ENCODE measurements at regions not wholly inside any gene's neighbourhood (a gene's known extent, or its start where the extent isn't known, plus 50 kb on each side); places are given as distances from the start of the nearest gene placed in this dataset.

DNA sequence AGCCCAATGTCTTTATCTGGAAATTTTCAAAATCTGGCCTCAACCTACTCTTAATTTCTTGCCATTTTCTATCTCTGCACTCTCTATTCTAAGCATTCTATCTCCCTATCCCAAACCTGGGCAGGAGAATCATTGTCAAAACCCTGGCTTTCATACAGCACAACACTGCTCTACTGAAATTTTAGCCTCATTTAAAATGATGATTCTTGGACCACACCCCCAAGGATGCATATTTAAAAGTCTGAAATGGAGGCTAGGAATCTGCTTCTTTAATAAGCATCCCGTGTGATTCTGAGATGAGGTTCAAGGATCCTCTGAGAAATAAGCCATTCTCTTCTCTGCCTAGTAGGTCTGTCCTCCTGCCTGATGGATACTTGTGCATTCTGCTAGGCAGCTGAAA is 50.8 kb upstream of the EGR2 start:
- Histone ChIP-seq H2AK5ac (ENCODE audit: low read depth, low read length) (no peak overlapping the region), H3K79me1 (ENCODE audit: low read depth in 1 of 2, low read length in 2 of 2) (no peaks in the 10 kb centered on the region), H4K8ac (ENCODE audit: low read depth in 2 of 2, low read length in 2 of 2) (no peak overlapping the region), H3K9me1 (ENCODE audit: insufficient read depth, low read length) (no peaks in the 10 kb centered on the region), H3K18ac (ENCODE audit: low read depth, low read length) (no peak overlapping the region), H2BK120ac (ENCODE audit: low read depth, low read length) (no peak overlapping the region), H3K56ac (ENCODE audit: extremely low read depth, insufficient read depth, low read length) (no peak overlapping the region), H4K20me1 (ENCODE audit: insufficient read depth, low read length) (no peaks in the 10 kb centered on the region), H3K9me3 (ENCODE audit: control insufficient read depth, insufficient read depth, low read length) (no peaks in the 10 kb centered on the region), H2BK20ac (ENCODE audit: low read depth, low read length) (no peak overlapping the region), H3K9ac (ENCODE audit: low read depth, low read length) (no peak overlapping the region), H3K27ac (ENCODE audit: insufficient read depth, low read length) (no peak overlapping the region), H3K27me3 (ENCODE audit: control insufficient read depth, insufficient read depth, low read length) (peaks cover 6% of the 10 kb centered on the region), H3K4me1 (ENCODE audit: control insufficient read depth, insufficient read depth, low read length) (no peaks in the 10 kb centered on the region), H3K4ac (ENCODE audit: low read depth, low read length) (no peak overlapping the region), H3K4me3 (ENCODE audit: insufficient read depth, low read depth, low read length) (no peak overlapping the region), H2AK9ac (replicated peaks; ENCODE audit: low read depth, low read length, poor library complexity) (no peak overlapping the region), H3K4me2 (ENCODE audit: low read depth, low read length) (no peak overlapping the region), H2BK5ac (ENCODE audit: low read depth, low read length, poor library complexity, severe bottlenecking) (no peak overlapping the region), H2AFZ (replicated peaks; ENCODE audit: low read length, poor library complexity) (no peak overlapping the region), H3K23ac (ENCODE audit: low read depth, low read length) (no peak overlapping the region), H4K5ac (ENCODE audit: low read depth, low read length) (no peak overlapping the region), H2BK15ac (ENCODE audit: low read depth, low read length) (no peak overlapping the region), H3K14ac (replicated peaks; ENCODE audit: low read depth, low read length) (no peak overlapping the region), H4K91ac (ENCODE audit: insufficient read depth, low read depth, low read length) (no peak overlapping the region), H3K36me3 (ENCODE audit: control insufficient read depth, insufficient read depth, low read length) (no peaks in the 10 kb centered on the region)
- dilution Hi-C loops (cut with HindIII; ENCODE audit: low sequenced_read_pairs, unreplicated experiment): no loop called here
- intact Hi-C loops (cut with micrococcal nuclease): no loop called here
- ChIA-PET CTCF (no interaction called here), POLR2A (ENCODE audit: unreplicated experiment) (no interaction called here)
- ATAC-seq (ENCODE audit: low read depth) (no peak), DNase-seq (no peak)
- TF ChIP-seq POLR2A (IDR thresholded peaks at IDR 0.05; ENCODE audit: low read depth, low read length) (no peak), NFE2L2 (IDR thresholded peaks at IDR 0.05; ENCODE audit: low read depth, low read length) (no peak), BHLHE40 (IDR thresholded peaks at IDR 0.05; ENCODE audit: low read depth, low read length) (no peak), MAZ (IDR thresholded peaks at IDR 0.05; ENCODE audit: borderline replicate concordance, low read depth, low read length) (no peak), MAFK (IDR thresholded peaks at IDR 0.05; ENCODE audit: low read depth, low read length) (no peak), RCOR1 (IDR thresholded peaks at IDR 0.05; ENCODE audit: insufficient replicate concordance, low read length) (no peak), CEBPB (IDR thresholded peaks at IDR 0.05; ENCODE audit: low read depth, low read length) (no peak), FOS (IDR thresholded peaks at IDR 0.05; ENCODE audit: low read depth, low read length) (no peak), SMC3 (IDR thresholded peaks at IDR 0.05; ENCODE audit: low read depth, low read length) (no peak), MXI1 (IDR thresholded peaks at IDR 0.05; ENCODE audit: borderline replicate concordance, low read depth, low read length) (no peak), CHD1 (IDR thresholded peaks at IDR 0.05; ENCODE audit: low read depth, low read length) (no peak), RAD21 (IDR thresholded peaks at IDR 0.05; ENCODE audit: low read length) (no peak)
- TF ChIP-seq, protein P1, sequence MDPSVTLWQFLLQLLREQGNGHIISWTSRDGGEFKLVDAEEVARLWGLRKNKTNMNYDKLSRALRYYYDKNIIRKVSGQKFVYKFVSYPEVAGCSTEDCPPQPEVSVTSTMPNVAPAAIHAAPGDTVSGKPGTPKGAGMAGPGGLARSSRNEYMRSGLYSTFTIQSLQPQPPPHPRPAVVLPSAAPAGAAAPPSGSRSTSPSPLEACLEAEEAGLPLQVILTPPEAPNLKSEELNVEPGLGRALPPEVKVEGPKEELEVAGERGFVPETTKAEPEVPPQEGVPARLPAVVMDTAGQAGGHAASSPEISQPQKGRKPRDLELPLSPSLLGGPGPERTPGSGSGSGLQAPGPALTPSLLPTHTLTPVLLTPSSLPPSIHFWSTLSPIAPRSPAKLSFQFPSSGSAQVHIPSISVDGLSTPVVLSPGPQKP (IDR thresholded peaks at IDR 0.05; ENCODE audit: borderline replicate concordance, low read depth, low read length): no peak
- WGBS, 2 experiments (ENCODE audit: extremely low coverage in 2 of 2, insufficient read length in 1 of 2): no CpG with 5 or more reads among the region's 1 CpG
- in situ Hi-C loops (cut with MboI; ENCODE audit: low sequenced_read_pairs): no loop called here
- no TSS peak for BruUV-seq (replicated peaks)

All from IMR-90 (cell line).